NCI-H1436 treated with DMSO at 0.1 percent for 48 hours (cell line): ENCODE measurements at regions not wholly inside any gene's neighbourhood (a gene's known extent, or its start where the extent isn't known, plus 50 kb on each side); places are given as distances from the start of the nearest gene placed in this dataset.
"Not testable (repeated sequence)": the region's sequence is repeated elsewhere in the genome, so short reads cannot be mapped to it uniquely, and the experiment has no call there.

ENCODE experiments used
- DNase-seq: peaks from one replicate; lab custom pipeline; 2025; lab: John Stamatoyannopoulos, UW

DNA sequence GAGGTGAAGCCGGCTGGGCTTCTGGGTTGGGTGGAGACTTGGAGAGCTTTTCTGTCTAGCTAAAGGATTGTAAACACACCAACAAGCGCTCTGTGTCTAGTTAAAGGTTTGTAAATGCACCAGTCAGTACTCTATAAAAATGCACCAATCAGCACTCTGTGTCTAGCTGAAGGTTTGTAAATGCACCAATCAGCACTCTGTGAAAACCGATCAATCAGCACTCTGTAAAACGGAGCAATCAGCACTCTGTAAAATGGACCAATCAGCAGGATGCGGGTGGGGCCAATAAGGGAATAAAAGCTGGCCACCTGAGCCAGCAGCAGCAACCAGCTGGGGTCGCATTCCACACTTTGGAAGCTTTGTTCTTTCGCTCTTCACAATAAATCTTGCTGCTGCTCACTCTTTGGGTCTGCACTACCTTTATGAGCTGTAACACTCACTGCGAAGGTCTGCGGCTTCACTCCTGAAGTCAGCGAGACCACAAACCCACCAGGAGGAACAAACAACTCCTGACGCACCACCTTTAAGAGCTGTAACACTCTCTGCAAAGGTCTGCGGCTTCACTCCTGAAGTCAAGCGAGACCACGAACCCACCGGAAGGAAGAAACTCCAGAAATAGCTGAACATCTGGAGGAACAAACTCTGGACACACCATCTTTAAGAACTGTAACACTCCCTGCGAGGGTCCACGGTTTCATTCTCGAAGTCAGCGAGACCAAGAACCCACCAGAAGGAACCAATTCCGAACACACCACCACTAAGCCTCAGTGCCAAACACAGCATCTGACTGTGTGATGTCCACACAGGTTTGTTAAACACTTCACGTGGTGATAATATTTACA lies 378.2 kb upstream of the CCDC54 start:
- not testable (repeated sequence) for DNase-seq

- no peak for DNase-seq
Observed at GRCh38 chr3:107001635-107002034, 375.6 kb upstream of the CCDC54 start.

DNA sequence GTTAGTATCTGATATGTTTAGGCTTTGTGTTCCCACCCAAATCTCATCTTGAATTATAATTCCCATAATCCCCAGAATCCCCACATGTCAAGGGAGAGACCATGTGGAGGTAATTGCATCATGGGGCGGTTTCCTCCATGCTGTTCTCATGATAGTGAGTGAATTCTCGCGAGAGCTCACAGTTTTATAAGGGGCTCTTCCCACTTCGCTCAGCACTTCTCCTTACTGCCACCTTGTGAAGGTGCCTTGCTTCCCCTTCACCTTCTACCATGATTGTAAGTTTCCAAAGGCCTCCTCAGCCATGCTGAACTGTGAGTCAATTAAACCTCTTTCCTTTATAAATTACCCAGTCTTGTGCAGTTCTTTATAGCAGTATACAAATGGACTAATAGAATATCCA lies 371.9 kb upstream of the CCDC54 start:
- not testable (repeated sequence) for DNase-seq

- DNase-seq = no peak
Observed at GRCh38 chr3:107008213-107008612, 369.0 kb upstream of the CCDC54 start.

DNA sequence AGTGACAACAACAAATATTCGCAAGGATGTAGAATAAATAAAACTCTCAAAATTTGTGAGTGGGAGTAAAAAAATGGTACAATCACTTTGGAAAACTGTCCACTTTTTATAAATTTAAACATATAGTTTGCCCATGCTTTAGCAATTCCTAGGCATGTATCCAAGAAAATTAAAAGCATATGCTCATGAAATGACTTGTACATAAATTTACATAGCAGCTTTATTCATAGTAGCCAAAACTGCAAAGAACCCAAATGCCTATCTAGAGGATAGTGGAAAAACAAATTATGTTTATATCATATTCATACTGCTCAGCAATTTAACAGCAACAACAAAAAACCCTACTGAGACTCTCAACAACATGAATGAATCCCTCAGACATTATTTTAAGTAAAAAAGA lies 363.6 kb upstream of the CCDC54 start:
- no peak for DNase-seq

DNA sequence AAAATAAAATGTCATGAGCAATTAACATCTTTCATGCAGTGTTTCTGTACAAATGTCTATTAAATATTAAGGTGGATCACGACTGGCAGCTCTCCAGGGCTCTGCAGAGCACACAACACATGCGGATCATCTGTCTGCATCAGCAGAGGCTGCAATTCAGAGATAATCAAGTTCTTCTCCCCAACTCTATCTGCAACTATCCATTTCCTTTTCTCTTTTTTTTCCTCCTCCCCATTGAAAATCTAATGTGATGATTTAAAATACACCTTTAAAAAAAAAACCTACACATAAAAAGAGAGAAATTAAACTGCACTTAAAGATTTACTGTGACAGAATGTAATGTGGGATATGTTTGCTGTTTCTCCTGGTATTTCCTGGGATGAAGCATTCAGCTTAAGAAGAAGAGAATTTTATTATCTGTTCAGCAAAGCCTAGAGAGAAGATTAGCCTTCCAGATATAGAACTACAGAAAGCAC lies 352.6 kb upstream of the CCDC54 start:
- no peak for DNase-seq

- DNase-seq = no peak
Observed at GRCh38 chr3:107025961-107026360, 351.3 kb upstream of the CCDC54 start.

- no peak for DNase-seq
Observed at GRCh38 chr3:107028086-107028485, 349.2 kb upstream of the CCDC54 start.

DNA sequence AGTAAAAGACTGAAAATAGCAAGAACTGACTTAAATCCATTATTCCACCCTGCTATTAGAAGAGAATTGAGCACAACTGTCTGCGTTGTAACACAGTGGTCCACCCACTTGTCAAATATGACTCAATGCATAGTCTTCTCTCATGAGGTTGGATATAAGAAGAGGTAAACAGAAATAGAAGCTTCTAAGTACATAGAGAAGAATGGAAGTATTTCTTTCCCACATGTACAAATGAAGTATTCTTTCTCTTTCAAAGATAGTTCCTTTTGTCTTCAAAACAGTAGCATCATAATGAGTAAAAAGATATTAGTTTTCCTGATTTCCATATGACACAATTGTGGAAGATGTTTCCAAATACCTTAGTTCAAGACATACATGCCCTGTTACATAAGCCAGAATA lies 348.6 kb upstream of the CCDC54 start:
- no peak for DNase-seq

DNA sequence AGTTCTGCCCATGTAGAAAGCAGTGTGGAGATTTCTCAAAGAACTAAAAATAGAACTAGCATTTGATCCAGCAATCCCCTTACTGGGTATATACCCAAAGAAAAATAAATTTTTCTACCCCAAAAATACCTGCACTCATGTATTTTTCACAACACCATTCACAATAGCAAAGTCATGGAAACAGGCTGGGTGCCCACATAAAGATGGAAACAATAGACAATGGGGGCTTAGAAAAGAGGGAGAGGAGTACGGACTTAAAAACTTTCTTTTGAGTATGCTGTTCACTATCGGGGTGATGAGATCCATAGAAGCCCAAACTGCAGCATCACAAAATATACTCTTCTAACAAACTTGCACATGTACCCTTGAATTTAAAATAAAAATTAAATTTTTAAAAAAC lies 345.1 kb upstream of the CCDC54 start:
- no peak for DNase-seq

DNA sequence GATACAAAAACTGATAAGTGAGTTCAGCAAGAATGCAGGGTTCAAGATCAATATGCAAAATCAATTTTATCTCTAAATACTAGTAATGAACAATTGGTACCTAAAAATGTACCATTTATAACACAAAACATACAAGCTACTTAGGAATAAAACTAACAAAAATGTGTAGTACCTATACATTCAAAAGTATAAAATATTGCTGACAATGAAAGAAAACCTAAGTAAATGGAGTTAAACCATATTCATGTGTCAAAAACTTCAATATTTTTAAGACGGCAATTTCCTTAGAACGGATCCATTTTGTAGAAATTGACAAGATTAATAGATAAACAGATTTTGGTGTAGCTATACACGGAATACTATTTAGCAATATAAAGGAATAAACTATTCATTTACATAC lies 343.1 kb upstream of the CCDC54 start:
- no peak for DNase-seq

DNA sequence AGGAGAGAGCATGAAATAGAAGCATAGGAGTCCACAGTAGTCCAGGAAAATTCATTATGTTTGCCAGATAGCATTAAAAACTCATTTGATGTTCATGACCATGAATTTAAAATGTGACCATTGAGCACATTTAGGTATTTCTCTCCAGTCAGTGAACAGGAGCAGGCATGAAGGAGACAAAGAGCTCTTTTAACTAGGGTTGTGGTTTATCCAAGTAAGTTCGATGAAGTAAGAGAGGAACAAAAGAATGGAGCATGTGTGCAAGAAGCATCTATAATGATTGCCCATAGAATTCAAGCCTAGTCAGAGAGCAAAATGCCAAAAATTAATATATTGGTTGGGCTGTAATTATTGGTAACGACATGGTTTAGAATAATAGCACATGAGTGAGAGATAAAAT lies 342.1 kb upstream of the CCDC54 start:
- no peak for DNase-seq

DNA sequence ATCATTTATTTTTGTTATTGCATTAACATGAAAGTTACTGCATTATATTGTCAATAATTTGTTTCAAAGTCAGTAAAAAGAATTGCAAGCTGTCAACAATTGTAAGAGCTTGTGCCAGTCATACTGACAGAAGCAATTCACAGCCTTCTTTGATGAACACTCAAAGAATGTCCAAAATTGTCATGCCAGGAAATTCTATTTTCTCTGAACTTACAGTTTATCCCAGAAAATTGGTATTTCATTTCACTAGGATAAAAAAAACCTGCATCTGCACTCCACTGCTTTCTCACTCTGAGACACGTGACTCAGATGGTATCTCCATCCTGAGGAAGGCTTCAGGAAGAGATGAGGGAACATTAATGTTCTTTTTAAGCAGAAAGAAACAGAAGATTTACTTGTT lies 332.6 kb upstream of the CCDC54 start:
- no peak for DNase-seq

DNA sequence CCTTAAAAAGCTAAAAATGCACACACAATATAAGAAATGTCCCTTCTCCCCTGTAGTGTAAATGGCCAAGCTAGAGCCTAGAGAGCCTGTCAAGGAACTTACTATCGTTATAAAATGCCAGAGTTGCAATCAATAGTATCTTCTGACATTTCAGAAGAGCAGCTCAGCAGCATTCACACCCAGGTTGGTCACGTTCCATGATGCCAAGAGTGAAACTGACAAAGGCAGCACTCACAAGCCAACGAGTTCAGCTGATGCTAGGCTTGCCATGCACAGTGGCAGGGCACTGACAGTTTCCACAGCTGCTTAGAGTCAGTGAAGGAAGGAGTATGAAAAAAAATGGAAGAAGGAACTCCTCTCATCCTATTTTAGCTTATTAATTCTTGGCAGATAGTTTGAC lies 331.4 kb upstream of the CCDC54 start:
- DNase-seq = no peak

DNA sequence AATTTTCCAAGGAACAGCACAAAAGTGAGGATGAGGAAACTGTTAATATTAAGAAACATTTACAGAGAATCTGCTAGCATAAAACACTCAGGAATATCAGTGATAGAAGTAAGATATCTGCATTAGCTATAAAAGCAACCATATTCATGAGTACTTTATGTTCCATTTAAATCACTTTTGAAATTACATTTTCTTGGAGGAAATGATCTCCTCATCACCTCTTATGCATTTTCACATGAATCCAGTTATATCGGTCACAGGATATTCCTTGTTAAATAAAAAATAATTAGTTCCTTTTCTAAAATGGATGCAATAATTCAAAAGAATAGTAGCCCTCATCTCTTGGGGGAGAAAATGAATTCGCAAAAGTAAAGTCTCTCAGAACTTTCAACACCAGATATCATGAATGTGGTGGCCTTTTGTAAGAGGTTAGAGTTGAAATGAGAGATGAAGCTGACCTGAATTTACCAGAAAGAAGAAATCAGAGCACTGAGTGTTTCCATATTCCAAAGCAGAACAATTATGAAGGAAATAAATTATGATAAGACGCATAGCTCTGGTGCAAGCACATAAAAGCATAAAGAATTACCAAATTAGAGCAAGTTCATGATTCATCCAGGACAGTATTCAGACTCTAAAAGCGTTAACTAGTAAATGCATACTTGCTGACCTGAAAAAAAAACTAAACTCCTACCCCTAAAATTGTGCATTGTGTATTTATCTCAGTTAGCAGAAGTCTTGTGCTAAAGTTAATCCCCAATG lies 321.9 kb upstream of the CCDC54 start:
- no peak for DNase-seq

- no peak for DNase-seq
Observed at GRCh38 chr3:107061466-107061865, 315.8 kb upstream of the CCDC54 start.

DNA sequence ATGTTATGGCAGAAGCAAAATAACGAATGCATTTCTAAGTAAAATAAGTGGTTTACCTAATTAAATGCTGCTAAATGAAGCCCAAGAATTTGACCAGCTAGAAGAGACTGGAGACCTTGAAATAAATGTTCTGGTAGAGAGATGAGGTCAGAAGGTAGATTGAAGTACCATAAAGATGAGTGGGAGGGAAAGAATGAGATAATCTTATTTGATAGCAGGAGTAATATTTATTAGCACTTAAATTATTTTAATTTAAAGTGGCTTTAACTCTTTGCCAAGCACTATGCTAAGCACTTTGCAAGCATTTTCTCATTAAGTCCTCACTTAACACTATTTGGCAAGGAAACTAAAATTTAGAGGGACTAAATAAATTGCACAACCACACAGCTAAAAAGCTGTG lies 314.9 kb upstream of the CCDC54 start:
- DNase-seq = no peak

GRCh38 chr3:107062787-107063186 lies 314.5 kb upstream of the CCDC54 start:
- no peak for DNase-seq

- DNase-seq = no peak
Observed at GRCh38 chr3:107063351-107063750, 313.9 kb upstream of the CCDC54 start.

DNA sequence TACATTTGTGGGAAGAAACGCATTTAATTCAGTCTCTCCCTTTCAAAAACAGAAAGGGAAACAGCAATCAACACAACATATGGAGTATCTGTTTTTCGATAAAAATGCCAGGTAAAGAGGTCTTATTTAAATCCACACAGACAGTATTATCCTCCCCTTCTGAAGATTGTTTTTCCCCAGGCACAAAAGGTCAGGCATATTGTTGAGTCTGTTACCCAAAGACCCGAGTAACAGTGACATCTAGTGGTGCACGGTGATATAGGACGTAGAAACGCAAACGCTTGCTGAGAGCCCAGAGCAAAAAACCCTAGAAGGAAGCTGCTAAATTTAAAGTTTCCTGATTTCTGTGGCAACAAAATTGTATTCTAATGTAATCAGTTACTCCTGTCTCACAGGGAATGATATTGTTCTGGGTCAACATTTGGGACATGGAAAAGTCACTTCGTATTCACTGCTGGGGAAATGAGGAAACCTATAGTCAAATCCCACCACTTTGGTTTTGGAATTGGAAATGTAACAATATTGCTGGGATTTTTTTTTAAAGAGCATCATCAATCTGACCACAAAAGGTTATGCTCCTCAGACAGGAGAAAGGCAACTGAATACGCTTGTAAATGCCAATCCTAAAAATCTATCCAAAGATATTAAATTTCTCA lies 312.7 kb upstream of the CCDC54 start:
- peak; percentile 23 for DNase-seq

DNA sequence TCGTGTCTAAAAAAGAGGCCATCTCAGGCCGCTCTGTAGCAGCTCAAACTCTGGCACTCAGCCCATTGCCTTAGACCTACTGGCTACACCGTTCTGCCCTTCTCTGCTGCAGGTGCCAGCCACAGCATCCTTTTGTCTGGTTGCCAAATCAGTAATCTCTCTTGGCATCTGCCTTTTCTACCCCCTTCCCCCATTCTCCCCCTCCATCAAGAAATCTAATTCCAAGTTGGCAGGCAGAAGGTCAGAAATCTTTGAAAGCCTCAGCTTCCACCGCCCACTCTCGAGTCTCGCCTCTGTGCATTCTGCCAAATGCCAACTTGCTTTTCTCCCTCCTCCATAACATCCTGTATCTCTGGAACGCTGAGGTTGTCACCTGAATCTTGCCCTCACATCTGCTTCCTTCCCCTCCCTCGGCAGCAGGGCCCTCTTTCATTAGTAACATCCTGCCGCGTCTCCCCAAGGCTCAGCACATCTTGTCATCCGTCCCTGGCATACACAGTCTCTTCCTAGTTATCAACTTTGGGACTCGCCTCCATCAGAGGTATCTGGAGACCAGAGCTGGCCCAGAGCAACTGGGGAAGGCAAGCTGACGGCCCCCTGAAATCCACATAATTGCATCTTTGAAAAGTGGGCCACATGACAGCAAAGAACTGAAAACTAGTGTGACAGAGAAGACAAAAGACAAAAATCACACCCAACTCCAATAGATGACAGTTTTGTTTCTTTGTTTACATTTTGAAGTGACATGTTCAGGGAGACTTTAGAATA lies 312.0 kb upstream of the CCDC54 start:
- no peak for DNase-seq

DNA sequence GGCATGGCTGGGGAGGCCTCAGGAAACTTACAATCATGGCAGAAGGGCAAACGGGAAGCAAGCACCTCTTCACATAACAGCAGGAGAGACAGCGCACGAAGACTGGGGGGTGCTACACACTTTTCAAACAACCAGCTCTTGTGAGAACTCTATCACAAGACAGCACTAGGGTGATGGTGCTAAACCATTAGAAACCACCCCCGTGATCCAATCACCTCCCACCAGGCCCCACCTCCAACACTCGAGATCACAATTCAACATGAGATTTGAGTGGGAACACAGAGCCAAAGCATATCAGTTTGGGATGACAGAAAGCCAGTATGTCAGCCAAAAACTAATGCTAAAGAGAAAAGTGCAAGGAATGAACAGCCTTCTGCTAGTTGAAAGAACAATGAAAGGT lies 309.8 kb upstream of the CCDC54 start:
- DNase-seq = no peak
